Liver (tissue), 8 donors: ENCODE measurements at regions not wholly inside any gene's neighbourhood (a gene's known extent, or its start where the extent isn't known, plus 50 kb on each side); places are given as distances from the start of the nearest gene placed in this dataset.

Source experiments
- DNase-seq: peaks from one replicate; pipeline ENCODE4 v3.0.0-alpha.2; 2017; ENCODE audit warnings: low spot score
- H3K27ac ChIP-seq, 2 donors: one replicate each; pipeline ENCODE4 v1.7.0; 2013; ENCODE audit warnings: inconsistent platforms in 2 of 2, low read length in 2 of 2, control low read depth in 1 of 2, low read depth in 1 of 2, mild to moderate bottlenecking in 1 of 2
- H3K27me3 ChIP-seq, 4 donors: one replicate each; pipeline versions ENCODE4 v1.6.1 to v1.7.0; 2013; ENCODE audit warnings: low read length in 3 of 4, inconsistent platforms in 1 of 4, mild to moderate bottlenecking in 1 of 4, moderate library complexity in 1 of 4; ENCODE audit not compliant: control insufficient read depth in 4 of 4, insufficient read depth in 4 of 4
- H3K36me3 ChIP-seq, 4 donors: one replicate each; pipeline versions ENCODE4 v1.6.1 to v1.7.0; 2013; ENCODE audit warnings: low read length in 3 of 4, mild to moderate bottlenecking in 3 of 4, low read depth in 1 of 4, moderate library complexity in 1 of 4; ENCODE audit not compliant: control insufficient read depth in 4 of 4, insufficient read depth in 3 of 4
- H3K4me1 ChIP-seq, 4 donors: one replicate each; pipeline versions ENCODE4 v1.6.1 to v1.7.0; 2013; ENCODE audit warnings: low read length in 3 of 4, mild to moderate bottlenecking in 3 of 4, moderate library complexity in 1 of 4; ENCODE audit not compliant: control insufficient read depth in 4 of 4, insufficient read depth in 4 of 4
- H3K4me3 ChIP-seq, 3 donors: one replicate each; pipeline versions ENCODE4 v1.6.1 to v1.7.0; 2013; ENCODE audit warnings: low read length in 3 of 3, control low read depth in 1 of 3, low read depth in 1 of 3, mild to moderate bottlenecking in 1 of 3
- H3K9ac ChIP-seq, 2 donors: one replicate each; pipeline ENCODE4 v1.7.0; 2013; ENCODE audit warnings: low read length in 2 of 2, mild to moderate bottlenecking in 2 of 2, moderate library complexity in 2 of 2, control low read depth in 1 of 2, low read depth in 1 of 2
- H3K9me3 ChIP-seq, 4 donors: one replicate each; pipeline versions ENCODE4 v1.6.1 to v1.7.0; 2013; ENCODE audit warnings: low read length in 3 of 4; ENCODE audit not compliant: control insufficient read depth in 4 of 4
- CTCF ChIP-seq: fragments of 150-350 bp; IDR thresholded peaks from 2 replicates; pipeline ENCODE4 v1.5.1; 2017; ENCODE audit warnings: improper control_type of control experiment, low read depth, low read length; ENCODE audit not compliant: missing input control
- EGR1 ChIP-seq, 2 donors: IDR thresholded peaks; 2 replicates each; pipeline ENCODE4 v1.6.1; 2016 to 2018; ENCODE audit warnings: antibody characterized with exemption in 2 of 2, low read depth in 2 of 2
- FOXA1 ChIP-seq: IDR thresholded peaks from 2 replicates; pipeline ENCODE4 v1.6.1; 2016; ENCODE audit warnings: antibody characterized with exemption
- FOXA2 ChIP-seq: IDR thresholded peaks from 2 replicates; pipeline ENCODE4 v1.6.1; 2016; ENCODE audit warnings: antibody characterized with exemption
- GABPA ChIP-seq, 2 donors: IDR thresholded peaks in 1 of 2; conservative IDR thresholded peaks in 1 of 2; 2 replicates each; pipeline ENCODE4 v1.6.1; 2016; ENCODE audit warnings: antibody characterized with exemption in 2 of 2, mild to moderate bottlenecking in 1 of 2, moderate library complexity in 1 of 2
- HNF4A ChIP-seq, 2 donors: conservative IDR thresholded peaks; 2 replicates each; pipeline ENCODE4 v1.6.1; 2016; ENCODE audit warnings: antibody characterized with exemption in 2 of 2, mild to moderate bottlenecking in 2 of 2
- HNF4G ChIP-seq: IDR thresholded peaks from 2 replicates; pipeline ENCODE4 v1.6.1; 2016; ENCODE audit warnings: antibody characterized with exemption
- JUND ChIP-seq, 2 donors: IDR thresholded peaks; 2 replicates each; pipeline ENCODE4 v1.6.1; 2016; ENCODE audit warnings: antibody characterized with exemption in 2 of 2
- NR2F2 ChIP-seq: IDR thresholded peaks from 2 replicates; pipeline ENCODE4 v1.6.1; 2016; ENCODE audit warnings: antibody characterized with exemption
- RAD21 ChIP-seq, 2 donors: IDR thresholded peaks; 2 replicates each; pipeline ENCODE4 v1.6.1; 2016; ENCODE audit warnings: antibody characterized with exemption in 2 of 2, mild to moderate bottlenecking in 2 of 2
- REST ChIP-seq: IDR thresholded peaks from 2 replicates; pipeline ENCODE4 v1.6.1; 2016; ENCODE audit warnings: antibody characterized with exemption, mild to moderate bottlenecking
- RXRA ChIP-seq, 2 donors: IDR thresholded peaks; 2 replicates each; pipeline ENCODE4 v1.6.1; 2017 to 2018; ENCODE audit warnings: antibody characterized with exemption in 2 of 2, mild to moderate bottlenecking in 1 of 2
- SP1 ChIP-seq: IDR thresholded peaks from 2 replicates; pipeline ENCODE4 v1.6.1; 2018; ENCODE audit warnings: antibody characterized with exemption, mild to moderate bottlenecking
- TAF1 ChIP-seq: conservative IDR thresholded peaks from 2 replicates; pipeline ENCODE4 v1.6.1; 2016; ENCODE audit warnings: antibody characterized with exemption, mild to moderate bottlenecking
- YY1 ChIP-seq: IDR thresholded peaks from 2 replicates; pipeline ENCODE4 v1.6.1; 2016; ENCODE audit warnings: antibody characterized with exemption, mild to moderate bottlenecking
- ZBTB33 ChIP-seq: IDR thresholded peaks from 2 replicates; pipeline ENCODE4 v1.6.1; 2016; ENCODE audit warnings: antibody characterized with exemption
- WGBS: extraction: QIAGEN DNeasy Blood & Tissue Kit; methylation state at CpG from one replicate; pipeline ENCODE4 v1.1.7; 2013; 5-methylcytosine and 5-hydroxymethylcytosine counted together
- TF ChIP-seq, protein P1 (sequence below): IDR thresholded peaks from 2 replicates; pipeline ENCODE4 v1.6.1; 2016; ENCODE audit warnings: antibody characterized with exemption
- TF ChIP-seq, protein P2 (sequence below): IDR thresholded peaks from 2 replicates; pipeline ENCODE4 v1.6.1; 2016; ENCODE audit warnings: antibody characterized with exemption
- donor health status: healthy.
- donor health status: healthy.
- donor health status: healthy.
- donor health status: healthy.
- donor health status: healthy.

GRCh38 chr11:134647066-134647743 is 235.2 kb upstream of the B3GAT1 start:
- no peak for TF ChIP-seq YY1
- no peak for TF ChIP-seq HNF4A (conservative IDR thresholded peaks at IDR 0.05)
- no peak for TF ChIP-seq ZBTB33
- TF ChIP-seq REST: no peak
- no peak for TF ChIP-seq GABPA (IDR thresholded peaks at IDR 0.05 in 1 of 2, conservative IDR thresholded peaks at IDR 0.05 in 1 of 2)
- no peak for TF ChIP-seq SP1
- TF ChIP-seq JUND (IDR thresholded peaks at IDR 0.05): no peak
- no peak for TF ChIP-seq TAF1
- TF ChIP-seq FOXA2: no peak
- no peak for TF ChIP-seq EGR1 (IDR thresholded peaks at IDR 0.05; ENCODE audit: low read depth in 2 of 2)
- TF ChIP-seq NR2F2: no peak
- TF ChIP-seq CTCF: no peak
- TF ChIP-seq RAD21 (IDR thresholded peaks at IDR 0.05): no peak
- TF ChIP-seq, protein P1, sequence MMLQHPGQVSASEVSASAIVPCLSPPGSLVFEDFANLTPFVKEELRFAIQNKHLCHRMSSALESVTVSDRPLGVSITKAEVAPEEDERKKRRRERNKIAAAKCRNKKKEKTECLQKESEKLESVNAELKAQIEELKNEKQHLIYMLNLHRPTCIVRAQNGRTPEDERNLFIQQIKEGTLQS: no peak
- TF ChIP-seq, protein P2, sequence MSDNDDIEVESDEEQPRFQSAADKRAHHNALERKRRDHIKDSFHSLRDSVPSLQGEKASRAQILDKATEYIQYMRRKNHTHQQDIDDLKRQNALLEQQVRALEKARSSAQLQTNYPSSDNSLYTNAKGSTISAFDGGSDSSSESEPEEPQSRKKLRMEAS: no peak
- no peaks in the 10 kb centered on the region for H3K36me3 ChIP-seq
- H3K4me3 ChIP-seq: no peak overlapping the region
- no peaks in the 10 kb centered on the region for H3K4me1 ChIP-seq
- H3K27ac ChIP-seq: no peak overlapping the region
- 76% methylated on average over 5 of the region's 5 CpGs for WGBS
- no peak for DNase-seq
- H3K9ac ChIP-seq: no peak overlapping the region
- no peaks in the 10 kb centered on the region for H3K9me3 ChIP-seq
- peaks cover 0 to 4% (median 0%) of the 10 kb centered on the region in 4 donors for H3K27me3 ChIP-seq

- Histone ChIP-seq H3K27ac (no peak overlapping the region), H3K4me3 (no peak overlapping the region), H3K27me3 (peaks cover 0 to 4% (median 2%) of the 10 kb centered on the region in 4 donors), H3K36me3 (no peaks in the 10 kb centered on the region), H3K4me1 (no peaks in the 10 kb centered on the region), H3K9me3 (no peaks in the 10 kb centered on the region), H3K9ac (no peak overlapping the region)
- DNase-seq: no peak
- TF ChIP-seq, protein P1: no peak
- TF ChIP-seq HNF4G: no peak
- no peak for TF ChIP-seq ZBTB33
- no peak for TF ChIP-seq RXRA (IDR thresholded peaks at IDR 0.05)
- TF ChIP-seq RAD21 (IDR thresholded peaks at IDR 0.05): no peak
- no peak for TF ChIP-seq NR2F2
- no peak for TF ChIP-seq SP1
- TF ChIP-seq EGR1 (IDR thresholded peaks at IDR 0.05; ENCODE audit: low read depth in 2 of 2): no peak
- no peak for TF ChIP-seq JUND (IDR thresholded peaks at IDR 0.05)
- no peak for TF ChIP-seq TAF1
- TF ChIP-seq HNF4A (conservative IDR thresholded peaks at IDR 0.05): no peak
- TF ChIP-seq FOXA2: no peak
- no peak for TF ChIP-seq CTCF
- no peak for TF ChIP-seq FOXA1
- TF ChIP-seq YY1: no peak
These were observed 234.5 kb upstream of the B3GAT1 start for GRCh38 chr11:134646561-134646960.
